IMR-90 (cell line): ENCODE measurements at regions not wholly inside any gene's neighbourhood (a gene's known extent, or its start where the extent isn't known, plus 50 kb on each side); places are given as distances from the start of the nearest gene placed in this dataset.

ENCODE experiments used
- ATAC-seq: fragments of 200-7000 bp; cut with Tn5 transposase; 2 replicates; pipeline ENCODE4 v1.9.1; 2020; ENCODE audit warnings: low read depth, mild to moderate bottlenecking, moderate library complexity
- BruUV-seq: library from RNA; stranded (reverse); fragments of 400-500 nt; replicated peaks from 2 replicates; lab custom pipeline; 2021; lab: Mats Ljungman, UMichigan
- CTCF ChIA-PET: fragments of 300-600 bp; formaldehyde crosslinking; extraction: SDS; loops from one replicate; lab custom pipeline; 2021; ENCODE audit warnings: antibody characterized with exemption; lab: Yijun Ruan, JAX
- POLR2A ChIA-PET: fragments of 300-600 bp; sonication (Branson Sonifier 250); formaldehyde crosslinking; loops from one replicate; lab custom pipeline; 2022; ENCODE audit warnings: antibody characterized with exemption; ENCODE audit not compliant: unreplicated experiment; lab: Charles Lee
- DNase-seq: peaks from one replicate; pipeline ENCODE4 v3.0.0; 2013
- H2AFZ ChIP-seq: replicated peaks from 2 replicates; pipeline ENCODE3; 2013; ENCODE audit warnings: low read length, mild to moderate bottlenecking; ENCODE audit not compliant: poor library complexity
- H2AK5ac ChIP-seq: 2 replicates; pipeline ENCODE4 v1.6.1; 2013; ENCODE audit warnings: low read depth, low read length, inconsistent platforms
- H2AK9ac ChIP-seq: replicated peaks from 2 replicates; pipeline ENCODE3; 2013; ENCODE audit warnings: mild to moderate bottlenecking, low read depth, low read length, moderate library complexity; ENCODE audit not compliant: poor library complexity
- H2BK120ac ChIP-seq: 2 replicates; pipeline ENCODE4 v1.6.1; 2013; ENCODE audit warnings: low read depth, low read length, inconsistent platforms
- H2BK15ac ChIP-seq: 3 replicates; pipeline ENCODE4 v1.6.1; 2013; ENCODE audit warnings: low read depth, low read length, inconsistent platforms
- H2BK20ac ChIP-seq: 2 replicates; pipeline ENCODE4 v1.6.1; 2013; ENCODE audit warnings: low read depth, mild to moderate bottlenecking, inconsistent platforms, low read length, moderate library complexity
- H2BK5ac ChIP-seq: 2 replicates; pipeline ENCODE4 v1.6.1; 2013; ENCODE audit warnings: mild to moderate bottlenecking, low read depth, low read length, inconsistent platforms; ENCODE audit not compliant: poor library complexity, severe bottlenecking
- H3K14ac ChIP-seq: replicated peaks from 2 replicates; pipeline ENCODE4 v1.6.1; 2013; ENCODE audit warnings: low read depth, low read length, inconsistent platforms
- H3K18ac ChIP-seq: 2 replicates; pipeline ENCODE4 v1.6.1; 2013; ENCODE audit warnings: low read depth, low read length, control low read depth
- H3K23ac ChIP-seq: 2 replicates; pipeline ENCODE4 v1.6.1; 2013; ENCODE audit warnings: low read depth, low read length, inconsistent platforms
- H3K27ac ChIP-seq: 2 replicates; pipeline ENCODE4 v1.5.1; 2013; ENCODE audit warnings: mild to moderate bottlenecking, control low read depth, low read length; ENCODE audit not compliant: insufficient read depth
- H3K27me3 ChIP-seq: 2 replicates; pipeline ENCODE4 v1.6.1; 2013; ENCODE audit warnings: low read length; ENCODE audit not compliant: control insufficient read depth, insufficient read depth
- H3K36me3 ChIP-seq: 2 replicates; pipeline ENCODE4 v1.6.1; 2013; ENCODE audit warnings: low read length, mixed read lengths; ENCODE audit not compliant: control insufficient read depth, insufficient read depth
- H3K4ac ChIP-seq: 2 replicates; pipeline ENCODE4 v1.6.1; 2013; ENCODE audit warnings: low read depth, low read length, inconsistent platforms
- H3K4me1 ChIP-seq: 2 replicates; pipeline ENCODE4 v1.6.1; 2013; ENCODE audit warnings: low read length, mixed read lengths; ENCODE audit not compliant: control insufficient read depth, insufficient read depth
- H3K4me2 ChIP-seq: 2 replicates; pipeline ENCODE4 v1.6.1; 2013; ENCODE audit warnings: low read depth, mild to moderate bottlenecking, control low read depth, low read length, moderate library complexity
- H3K4me3 ChIP-seq: 2 replicates; pipeline ENCODE4 v1.5.1; 2013; ENCODE audit warnings: low read depth, mild to moderate bottlenecking, control low read depth, low read length, moderate library complexity; ENCODE audit not compliant: insufficient read depth
- H3K56ac ChIP-seq: 2 replicates; pipeline ENCODE4 v1.6.1; 2013; ENCODE audit warnings: low read length, inconsistent platforms; ENCODE audit not compliant: insufficient read depth; ENCODE audit errors: extremely low read depth
- H3K79me1 ChIP-seq, 2 experiments: 2 replicates each; pipeline ENCODE4 v1.6.1; 2013; ENCODE audit warnings: low read length in 2 of 2, inconsistent platforms in 1 of 2, low read depth in 1 of 2
- H3K9ac ChIP-seq: 2 replicates; pipeline ENCODE4 v1.6.1; 2013; ENCODE audit warnings: low read depth, low read length, control low read depth
- H3K9me1 ChIP-seq: 2 replicates; pipeline ENCODE4 v1.6.1; 2013; ENCODE audit warnings: low read length, inconsistent platforms; ENCODE audit not compliant: insufficient read depth
- H3K9me3 ChIP-seq: 2 replicates; pipeline ENCODE4 v1.6.1; 2013; ENCODE audit warnings: low read length; ENCODE audit not compliant: control insufficient read depth, insufficient read depth
- H4K20me1 ChIP-seq: 2 replicates; pipeline ENCODE4 v1.6.1; 2013; ENCODE audit warnings: low read length, inconsistent platforms; ENCODE audit not compliant: insufficient read depth
- H4K5ac ChIP-seq: 2 replicates; pipeline ENCODE4 v1.6.1; 2013; ENCODE audit warnings: mild to moderate bottlenecking, low read depth, low read length, control low read depth
- H4K8ac ChIP-seq, 2 experiments: 2 replicates each; pipeline ENCODE4 v1.6.1; 2013; ENCODE audit warnings: low read depth in 2 of 2, low read length in 2 of 2, control low read depth in 1 of 2, inconsistent platforms in 1 of 2
- H4K91ac ChIP-seq: 2 replicates; pipeline ENCODE4 v1.6.1; 2013; ENCODE audit warnings: low read depth, low read length, inconsistent platforms; ENCODE audit not compliant: insufficient read depth
- BHLHE40 ChIP-seq: fragments of 150-350 bp; IDR thresholded peaks from 2 replicates; pipeline ENCODE4 v1.6.1; 2016; ENCODE audit warnings: mild to moderate bottlenecking, low read depth, low read length
- CEBPB ChIP-seq: IDR thresholded peaks from 2 replicates; pipeline ENCODE4 v1.6.1; 2012; ENCODE audit warnings: low read depth, low read length, improper control_type of control experiment
- CHD1 ChIP-seq: IDR thresholded peaks from 2 replicates; pipeline ENCODE4 v1.6.1; 2012; ENCODE audit warnings: low read depth, low read length, improper control_type of control experiment
- CTCF ChIP-seq: conservative IDR thresholded peaks from 2 replicates; pipeline ENCODE4 v1.5.1; 2012; ENCODE audit warnings: mild to moderate bottlenecking, low read depth, low read length, improper control_type of control experiment
- ELK1 ChIP-seq: fragments of 150-350 bp; IDR thresholded peaks from 2 replicates; pipeline ENCODE4 v1.6.1; 2016; ENCODE audit warnings: low read depth, mild to moderate bottlenecking, low read length, moderate library complexity, borderline replicate concordance
- FOS ChIP-seq: fragments of 150-350 bp; IDR thresholded peaks from 2 replicates; pipeline ENCODE4 v1.6.1; 2016; ENCODE audit warnings: low read depth, low read length
- MAZ ChIP-seq: IDR thresholded peaks from 2 replicates; pipeline ENCODE4 v1.6.1; 2012; ENCODE audit warnings: low read depth, mild to moderate bottlenecking, low read length, improper control_type of control experiment, moderate library complexity, borderline replicate concordance
- MXI1 ChIP-seq: IDR thresholded peaks from 2 replicates; pipeline ENCODE4 v1.6.1; 2012; ENCODE audit warnings: low read depth, mild to moderate bottlenecking, low read length, moderate library complexity, borderline replicate concordance
- NFE2L2 ChIP-seq: fragments of 150-350 bp; IDR thresholded peaks from 2 replicates; pipeline ENCODE4 v1.6.1; 2016; ENCODE audit warnings: low read depth, mild to moderate bottlenecking, low read length
- POLR2A ChIP-seq: IDR thresholded peaks from 2 replicates; pipeline ENCODE4 v1.6.1; 2012; ENCODE audit warnings: mild to moderate bottlenecking, low read depth, low read length
- RAD21 ChIP-seq: IDR thresholded peaks from 2 replicates; pipeline ENCODE4 v1.6.1; 2012; ENCODE audit warnings: low read length, improper control_type of control experiment
- RCOR1 ChIP-seq: IDR thresholded peaks from 2 replicates; pipeline ENCODE4 v1.6.1; 2012; ENCODE audit warnings: mild to moderate bottlenecking, low read length, improper control_type of control experiment; ENCODE audit not compliant: insufficient replicate concordance
- RFX5 ChIP-seq: IDR thresholded peaks from 2 replicates; pipeline ENCODE4 v1.8.0; 2012; ENCODE audit warnings: low read depth, mild to moderate bottlenecking, low read length, moderate library complexity
- SMC3 ChIP-seq: fragments of 150-350 bp; IDR thresholded peaks from 2 replicates; pipeline ENCODE4 v1.6.1; 2016; ENCODE audit warnings: low read depth, mild to moderate bottlenecking, antibody characterized with exemption, low read length, moderate library complexity
- WGBS, 2 experiments: methylation state at CpG; one replicate each; pipeline versions ENCODE4 v1.1.5 to v1.1.7; 2013; ENCODE audit warnings: missing lambda C conversion rate in 2 of 2; ENCODE audit not compliant: insufficient read length in 1 of 2; ENCODE audit errors: extremely low coverage in 2 of 2; 5-methylcytosine and 5-hydroxymethylcytosine counted together
- dilution Hi-C: fragments of 300-500 bp; cut with HindIII; formaldehyde crosslinking; loops from one replicate; pipeline ENCODE4 v1.14.3; 2018; ENCODE audit warnings: low sequenced_read_pairs; ENCODE audit not compliant: unreplicated experiment
- in situ Hi-C: fragments of 300-500 bp; cut with MboI; formaldehyde crosslinking; loops from 3 replicates; pipeline ENCODE4 v1.14.3; 2019; ENCODE audit warnings: low sequenced_read_pairs, inconsistent platforms, mixed read lengths
- intact Hi-C: fragments of 100-400 bp; cut with micrococcal nuclease; formaldehyde crosslinking; loops from 2 replicates; pipeline ENCODE4 v1.10.0; 2022
- TF ChIP-seq, protein P1 (sequence below): fragments of 150-350 bp; IDR thresholded peaks from 2 replicates; pipeline ENCODE4 v1.6.1; 2017; ENCODE audit warnings: mild to moderate bottlenecking, antibody characterized with exemption, low read length, low read depth

GRCh38 chr5:22958462-22959262, 105.5 kb upstream of the CDH12 start:
- Histone ChIP-seq H3K36me3 (no peaks in the 10 kb centered on the region), H3K9ac (no peak overlapping the region), H3K9me3 (no peaks in the 10 kb centered on the region), H3K4me1 (no peaks in the 10 kb centered on the region), H3K9me1 (no peaks in the 10 kb centered on the region), H2AK9ac (no peak overlapping the region), H3K79me1 (no peaks in the 10 kb centered on the region), H3K27ac (no peak overlapping the region), H3K23ac (no peak overlapping the region), H2BK15ac (no peak overlapping the region), H2BK20ac (no peak overlapping the region), H3K18ac (no peak overlapping the region), H2AFZ (no peak overlapping the region), H2BK5ac (no peak overlapping the region), H3K56ac (no peak overlapping the region), H3K4me3 (no peak overlapping the region), H3K4me2 (no peak overlapping the region), H2AK5ac (no peak overlapping the region), H3K4ac (no peak overlapping the region), H4K20me1 (no peaks in the 10 kb centered on the region), H3K14ac (no peak overlapping the region), H4K5ac (no peak overlapping the region), H3K27me3 (no peaks in the 10 kb centered on the region), H4K91ac (no peak overlapping the region), H4K8ac (no peak overlapping the region), H2BK120ac (no peak overlapping the region)
- intact Hi-C loops, result no loop called here
- in situ Hi-C loops, result no loop called here
- DNase-seq (no peak), ATAC-seq (no peak)
- ChIA-PET POLR2A (no interaction called here), CTCF (no interaction called here)
- no TSS peak for BruUV-seq
- no peak for TF ChIP-seq POLR2A
- TF ChIP-seq BHLHE40, result no peak
- TF ChIP-seq FOS, result no peak
- no peak for TF ChIP-seq ELK1
- no peak for TF ChIP-seq MXI1
- TF ChIP-seq RCOR1, result no peak
- TF ChIP-seq CTCF, result no peak
- TF ChIP-seq, protein P1, sequence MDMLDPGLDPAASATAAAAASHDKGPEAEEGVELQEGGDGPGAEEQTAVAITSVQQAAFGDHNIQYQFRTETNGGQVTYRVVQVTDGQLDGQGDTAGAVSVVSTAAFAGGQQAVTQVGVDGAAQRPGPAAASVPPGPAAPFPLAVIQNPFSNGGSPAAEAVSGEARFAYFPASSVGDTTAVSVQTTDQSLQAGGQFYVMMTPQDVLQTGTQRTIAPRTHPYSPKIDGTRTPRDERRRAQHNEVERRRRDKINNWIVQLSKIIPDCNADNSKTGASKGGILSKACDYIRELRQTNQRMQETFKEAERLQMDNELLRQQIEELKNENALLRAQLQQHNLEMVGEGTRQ, result no peak
- TF ChIP-seq MAZ, result no peak
- TF ChIP-seq RAD21, result no peak
- no peak for TF ChIP-seq SMC3
- no peak for TF ChIP-seq CHD1
- no peak for TF ChIP-seq RFX5
- no peak for TF ChIP-seq CEBPB
- no peak for TF ChIP-seq NFE2L2
- no CpG with 5 or more reads among the region's 3 CpGs for WGBS, 2 experiments
- dilution Hi-C loops, result no loop called here
